H1 (cell line): ENCODE measurements at regions not wholly inside any gene's neighbourhood (a gene's known extent, or its start where the extent isn't known, plus 50 kb on each side); places are given as distances from the start of the nearest gene placed in this dataset.

Source experiments
- CTCF ChIA-PET: fragments of 300-600 bp; sonication (Branson Sonifier 250); formaldehyde crosslinking; loops from one replicate; lab custom pipeline; 2021; ENCODE audit not compliant: partially characterized antibody; lab: Charles Lee
- POLR2A ChIA-PET: fragments of 300-600 bp; sonication (Branson Sonifier 250); formaldehyde crosslinking; loops from one replicate; lab custom pipeline; 2021; ENCODE audit warnings: inconsistent platforms; ENCODE audit not compliant: partially characterized antibody; lab: Charles Lee
- DNase-seq, 2 experiments: peaks; one replicate each; pipeline versions ENCODE4 v3.0.0 to v3.0.0-alpha.2; 2010 to 2022; ENCODE audit warnings: low spot score in 2 of 2, low read depth in 1 of 2, mixed read lengths in 1 of 2
- FAIRE-seq: peaks from 2 replicates; lab custom pipeline; 2011; peaks lifted over from hg19 to GRCh38; lab: Jason Lieb, UNC
- H2AFZ ChIP-seq: 2 replicates; pipeline ENCODE4 v1.8.1; 2012; ENCODE audit warnings: low read length, inconsistent platforms
- H2AK5ac ChIP-seq: 2 replicates; pipeline ENCODE4 v1.6.1; 2013; ENCODE audit warnings: low read depth, low read length
- H2BK120ac ChIP-seq: replicated peaks from 2 replicates; pipeline ENCODE3; 2013; ENCODE audit warnings: low read depth, low read length, inconsistent platforms
- H2BK12ac ChIP-seq: 2 replicates; pipeline ENCODE4 v1.6.1; 2013; ENCODE audit warnings: low read depth, low read length
- H2BK15ac ChIP-seq: 2 replicates; pipeline ENCODE4 v1.6.1; 2013; ENCODE audit warnings: low read length
- H2BK20ac ChIP-seq: 2 replicates; pipeline ENCODE4 v1.6.1; 2013; ENCODE audit warnings: low read length
- H2BK5ac ChIP-seq: 2 replicates; pipeline ENCODE4 v1.6.1; 2013; ENCODE audit warnings: low read depth, low read length
- H3K14ac ChIP-seq: 2 replicates; pipeline ENCODE4 v1.6.1; 2013; ENCODE audit warnings: inconsistent platforms; ENCODE audit not compliant: insufficient read length
- H3K18ac ChIP-seq: 2 replicates; pipeline ENCODE4 v1.6.1; 2013; ENCODE audit warnings: low read length; ENCODE audit errors: extremely low read depth
- H3K23ac ChIP-seq: 2 replicates; pipeline ENCODE4 v1.6.1; 2013; ENCODE audit warnings: inconsistent platforms; ENCODE audit not compliant: insufficient read length
- H3K23me2 ChIP-seq: 2 replicates; pipeline ENCODE4 v1.6.1; 2013; ENCODE audit warnings: low read depth, low read length
- H3K27ac ChIP-seq: 2 replicates; pipeline ENCODE4 v1.6.1; 2011; ENCODE audit warnings: low read depth, low read length, inconsistent platforms
- H3K27me3 ChIP-seq, 4 experiments: replicated peaks in 1 of 4; 1 replicate in 1 of 4; 2 replicates in 3 of 4; pipeline versions ENCODE4 v1.6.1 to v1.8.1; 2011 to 2013; ENCODE audit warnings: low read length in 3 of 4, mild to moderate bottlenecking in 3 of 4, inconsistent platforms in 2 of 4, mixed read lengths in 2 of 4, moderate library complexity in 1 of 4; ENCODE audit not compliant: control insufficient read depth in 3 of 4, insufficient read depth in 3 of 4; ENCODE audit errors: extremely low read depth in 1 of 4
- H3K36me3 ChIP-seq, 4 experiments: 2 replicates each; pipeline versions ENCODE4 v1.6.1 to v1.8.1; 2011 to 2013; ENCODE audit warnings: mild to moderate bottlenecking in 4 of 4, low read length in 3 of 4, moderate library complexity in 2 of 4, control low read depth in 1 of 4, inconsistent platforms in 1 of 4; ENCODE audit not compliant: insufficient read depth in 4 of 4, control insufficient read depth in 2 of 4
- H3K4ac ChIP-seq: replicated peaks from 2 replicates; pipeline ENCODE3; 2013; ENCODE audit warnings: low read length, low read depth, mixed read lengths, inconsistent platforms; ENCODE audit not compliant: insufficient read length
- H3K4me1 ChIP-seq, 4 experiments: replicated peaks in 1 of 4; 1 replicate in 1 of 4; 2 replicates in 3 of 4; pipeline versions ENCODE4 v1.6.1 to v1.8.1; 2011 to 2013; ENCODE audit warnings: low read length in 3 of 4, inconsistent platforms in 2 of 4, mixed read lengths in 1 of 4; ENCODE audit not compliant: insufficient read depth in 4 of 4, control insufficient read depth in 3 of 4
- H3K4me2 ChIP-seq, 2 experiments: 2 replicates each; pipeline versions ENCODE4 v1.6.1 to v1.8.1; 2011 to 2013; ENCODE audit warnings: low read depth in 2 of 2, low read length in 2 of 2, control low read depth in 1 of 2, inconsistent platforms in 1 of 2, mild to moderate bottlenecking in 1 of 2; ENCODE audit not compliant: insufficient read depth in 1 of 2
- H3K4me3 ChIP-seq, 4 experiments: fragments of 200-600, 300-600 bp in 1 of 4; sonication (generic), shearing (Covaris generic), sonication (Bioruptor Twin) in 1 of 4; 2 replicates each; pipeline versions ENCODE4 v1.5.1 to v1.8.1; 2011 to 2016; ENCODE audit warnings: low read length in 4 of 4, low read depth in 3 of 4, control low read depth in 2 of 4, inconsistent platforms in 2 of 4, mild to moderate bottlenecking in 2 of 4, mixed read lengths in 1 of 4, moderate library complexity in 1 of 4; ENCODE audit not compliant: insufficient read depth in 2 of 4; ENCODE audit errors: extremely low read depth in 1 of 4
- H3K56ac ChIP-seq: replicated peaks from 2 replicates; pipeline ENCODE3; 2013; ENCODE audit warnings: low read depth, mild to moderate bottlenecking, mixed read lengths, low read length, inconsistent platforms; ENCODE audit not compliant: insufficient read length
- H3K79me1 ChIP-seq: 2 replicates; pipeline ENCODE4 v1.6.1; 2013; ENCODE audit warnings: low read depth, low read length, control low read depth
- H3K79me2 ChIP-seq, 2 experiments: 2 replicates each; pipeline versions ENCODE4 v1.6.1 to v1.8.1; 2012 to 2013; ENCODE audit warnings: low read length in 2 of 2, mild to moderate bottlenecking in 2 of 2, inconsistent platforms in 1 of 2; ENCODE audit not compliant: insufficient read depth in 2 of 2, control insufficient read depth in 1 of 2
- H3K9ac ChIP-seq, 4 experiments: replicated peaks in 1 of 4; 1 replicate in 1 of 4; 2 replicates in 3 of 4; pipeline versions ENCODE4 v1.6.1 to v1.8.1; 2011 to 2013; ENCODE audit warnings: low read depth in 3 of 4, low read length in 3 of 4, control low read depth in 2 of 4, mild to moderate bottlenecking in 2 of 4, moderate library complexity in 2 of 4, inconsistent platforms in 1 of 4; ENCODE audit errors: extremely low read depth in 1 of 4
- H3K9me3 ChIP-seq, 2 experiments: 2 replicates each; pipeline versions ENCODE4 v1.6.1 to v1.8.1; 2012 to 2013; ENCODE audit warnings: mild to moderate bottlenecking in 2 of 2, moderate library complexity in 2 of 2, control low read depth in 1 of 2, inconsistent platforms in 1 of 2, low read depth in 1 of 2, low read length in 1 of 2, mixed read lengths in 1 of 2; ENCODE audit not compliant: insufficient read depth in 2 of 2
- H4K20me1 ChIP-seq, 2 experiments: replicated peaks in 1 of 2; 2 replicates each; pipeline versions ENCODE3 to v1.8.1; 2011 to 2013; ENCODE audit warnings: inconsistent platforms in 2 of 2, low read length in 2 of 2, mild to moderate bottlenecking in 1 of 2; ENCODE audit not compliant: insufficient read depth in 2 of 2, control insufficient read depth in 1 of 2
- H4K5ac ChIP-seq: 2 replicates; pipeline ENCODE4 v1.6.1; 2013; ENCODE audit warnings: low read length, low read depth, mixed read lengths, inconsistent platforms; ENCODE audit not compliant: insufficient read length
- H4K8ac ChIP-seq: 2 replicates; pipeline ENCODE4 v1.8.0; 2013; ENCODE audit warnings: mild to moderate bottlenecking, moderate library complexity, low read length, inconsistent platforms; ENCODE audit not compliant: insufficient read depth; ENCODE audit errors: extremely low read depth
- H4K91ac ChIP-seq: replicated peaks from 2 replicates; pipeline ENCODE3; 2013; ENCODE audit warnings: low read length, mixed read lengths, inconsistent platforms; ENCODE audit not compliant: insufficient read length
- ATF3 ChIP-seq: IDR thresholded peaks from 2 replicates; pipeline ENCODE4 v1.6.1; 2011; ENCODE audit warnings: low read depth, mild to moderate bottlenecking, low read length; ENCODE audit not compliant: insufficient read depth
- BACH1 ChIP-seq: IDR thresholded peaks from 2 replicates; pipeline ENCODE4 v1.6.1; 2012; ENCODE audit warnings: low read length, improper control_type of control experiment
- CBX8 ChIP-seq: fragments of 300-800, 300-1000 bp; sonication (generic); IDR thresholded peaks from 2 replicates; pipeline ENCODE4 v1.7.1; 2016; ENCODE audit warnings: low read depth, low read length, borderline replicate concordance
- CHD2 ChIP-seq: IDR thresholded peaks from 2 replicates; pipeline ENCODE4 v1.6.1; 2012; ENCODE audit warnings: low read length, improper control_type of control experiment
- KDM1A ChIP-seq: fragments of 200-600, 300-600 bp; sonication (generic); IDR thresholded peaks from 2 replicates; pipeline ENCODE4 v1.7.1; 2016; ENCODE audit warnings: mild to moderate bottlenecking, low read length, borderline replicate concordance
- KDM5A ChIP-seq: fragments of 200-600 bp; IDR thresholded peaks from 2 replicates; pipeline ENCODE4 v1.7.1; 2012; ENCODE audit warnings: mild to moderate bottlenecking, low read length, inconsistent platforms, mixed read lengths
- MAFK ChIP-seq: IDR thresholded peaks from 2 replicates; pipeline ENCODE4 v1.6.1; 2012; ENCODE audit warnings: low read depth, mild to moderate bottlenecking, improper control_type of control experiment, low read length
- MAX ChIP-seq: IDR thresholded peaks from 2 replicates; pipeline ENCODE4 v1.6.1; 2012; ENCODE audit warnings: inconsistent platforms
- PHF8 ChIP-seq: fragments of 200-600 bp; sonication (generic); conservative IDR thresholded peaks from 2 replicates; pipeline ENCODE4 v1.7.1; 2012; ENCODE audit warnings: low read depth, mild to moderate bottlenecking, inconsistent platforms, low read length, moderate library complexity
- RFX5 ChIP-seq: IDR thresholded peaks from 2 replicates; pipeline ENCODE4 v1.6.1; 2011; ENCODE audit warnings: low read depth, low read length, improper control_type of control experiment, borderline replicate concordance
- RNF2 ChIP-seq: fragments of 200-900, 300-1000 bp; sonication (generic); IDR thresholded peaks from 2 replicates; pipeline ENCODE4 v1.7.1; 2016; ENCODE audit warnings: borderline replicate concordance, low read depth, mild to moderate bottlenecking, antibody characterized with exemption, low read length; ENCODE audit not compliant: poor library complexity, severe bottlenecking; ENCODE audit errors: missing control alignments
- SIX5 ChIP-seq: IDR thresholded peaks from 2 replicates; pipeline ENCODE4 v1.6.1; 2011; ENCODE audit warnings: mild to moderate bottlenecking, low read depth, low read length
- SP1 ChIP-seq: IDR thresholded peaks from 2 replicates; pipeline ENCODE4 v1.6.1; 2011; ENCODE audit warnings: low read depth, low read length
- TAF1 ChIP-seq: IDR thresholded peaks from 2 replicates; pipeline ENCODE4 v1.6.1; 2011; ENCODE audit warnings: mild to moderate bottlenecking, low read depth, low read length
- ZNF274 ChIP-seq: IDR thresholded peaks from 2 replicates; pipeline ENCODE4 v1.7.0; 2012; ENCODE audit warnings: low read length, borderline replicate concordance; ENCODE audit errors: extremely low read depth
- WGBS, 2 experiments: shearing (Covaris generic) in 1 of 2; methylation state at CpG; one replicate each; pipeline versions ENCODE4 v1.1.6 to v1.1.7; 2013 to 2015; ENCODE audit warnings: low lambda C conversion rate in 2 of 2, mixed read lengths in 2 of 2, inconsistent platforms in 1 of 2, low coverage in 1 of 2, missing lambda C conversion rate in 1 of 2; ENCODE audit not compliant: insufficient replicate concordance in 2 of 2, insufficient coverage in 1 of 2, insufficient read length in 1 of 2; ENCODE audit errors: extremely low coverage in 1 of 2, missing lambda C conversion rate in 1 of 2; 5-methylcytosine and 5-hydroxymethylcytosine counted together

- Histone ChIP-seq H3K4me3 (no peak overlapping the region), H4K8ac (no peak overlapping the region), H2BK12ac (no peak overlapping the region), H4K20me1 (no peaks in the 10 kb centered on the region), H3K36me3 (peaks cover 0 to 6% (median 0%) of the 10 kb centered on the region in 4 experiments; a peak in 1 of 8 replicates), H3K4me2 (no peak overlapping the region), H3K56ac (no peak overlapping the region), H2AK5ac (no peak overlapping the region), H3K9ac (no peak overlapping the region), H3K4ac (no peak overlapping the region), H3K79me1 (no peaks in the 10 kb centered on the region), H2BK5ac (no peak overlapping the region), H3K18ac (no peak overlapping the region), H4K5ac (no peak overlapping the region), H3K27ac (no peak overlapping the region), H2BK20ac (no peak overlapping the region), H3K14ac (no peak overlapping the region), H2AFZ (no peak overlapping the region), H2BK15ac (no peak overlapping the region), H3K9me3 (peaks cover 17 to 24% of the 10 kb centered on the region in 2 experiments; a peak in 3 of 4 replicates), H3K27me3 (no peaks in the 10 kb centered on the region), H2BK120ac (no peak overlapping the region), H4K91ac (no peak overlapping the region), H3K4me1 (no peaks in the 10 kb centered on the region), H3K79me2 (no peaks in the 10 kb centered on the region), H3K23ac (no peak overlapping the region), H3K23me2 (no peaks in the 10 kb centered on the region)
- ChIA-PET POLR2A (no interaction called here), CTCF (no interaction called here)
- 96% methylated on average over 2 of the region's 2 CpGs; no CpG with 5 or more reads in 1 of the 2 experiments for WGBS, 2 experiments
- FAIRE-seq: no peak
- DNase-seq: no peak
- TF ChIP-seq KDM5A (no peak), KDM1A (no peak), ZNF274 (no peak), SIX5 (no peak), PHF8 (no peak), MAX (no peak), CBX8 (no peak), CHD2 (no peak), MAFK (no peak), SP1 (no peak), RFX5 (no peak), ATF3 (no peak), BACH1 (no peak), TAF1 (no peak), RNF2 (no peak)
Measured at GRCh38 chr6:16041327-16041726, 87.6 kb upstream of the MYLIP start.
